Stimulated activated naive CD8-positive, alpha-beta T cell treated with anti-CD3 and anti-CD28 coated beads, Interleukin-15, amount 100 ng/mL, for 72 hours (primary cell): ENCODE measurements at regions not wholly inside any gene's neighbourhood (a gene's known extent, or its start where the extent isn't known, plus 50 kb on each side); places are given as distances from the start of the nearest gene placed in this dataset.

Experiments used
- ATAC-seq: fragments of 150-1000 bp; cut with Tn5 transposase; 2 replicates; pipeline ENCODE4 v1.10.0; 2021; ENCODE audit warnings: mild to moderate bottlenecking, moderate library complexity
- DNase-seq, 2 donors: peaks; one replicate each; pipeline ENCODE4 v3.0.0; 2021 to 2022
- H3K27ac Mint-ChIP-seq, 2 donors: one replicate each; pipeline ENCODE4 v1.8.0; 2022; ENCODE audit warnings: mild to moderate bottlenecking in 2 of 2, mixed read lengths in 2 of 2, moderate library complexity in 2 of 2
- H3K27me3 Mint-ChIP-seq: one replicate; pipeline ENCODE4 v1.8.0; 2022; ENCODE audit warnings: mixed read lengths
- H3K4me1 Mint-ChIP-seq: one replicate; pipeline ENCODE4 v1.8.0; 2022; ENCODE audit warnings: mild to moderate bottlenecking, mixed read lengths
- H3K4me3 Mint-ChIP-seq, 2 donors: one replicate each; pipeline ENCODE4 v1.8.0; 2022; ENCODE audit warnings: mild to moderate bottlenecking in 2 of 2, mixed read lengths in 2 of 2, moderate library complexity in 1 of 2
- H3K9me3 Mint-ChIP-seq, 2 donors: one replicate each; pipeline ENCODE4 v1.8.0; 2022; ENCODE audit warnings: mixed read lengths in 2 of 2

DNA sequence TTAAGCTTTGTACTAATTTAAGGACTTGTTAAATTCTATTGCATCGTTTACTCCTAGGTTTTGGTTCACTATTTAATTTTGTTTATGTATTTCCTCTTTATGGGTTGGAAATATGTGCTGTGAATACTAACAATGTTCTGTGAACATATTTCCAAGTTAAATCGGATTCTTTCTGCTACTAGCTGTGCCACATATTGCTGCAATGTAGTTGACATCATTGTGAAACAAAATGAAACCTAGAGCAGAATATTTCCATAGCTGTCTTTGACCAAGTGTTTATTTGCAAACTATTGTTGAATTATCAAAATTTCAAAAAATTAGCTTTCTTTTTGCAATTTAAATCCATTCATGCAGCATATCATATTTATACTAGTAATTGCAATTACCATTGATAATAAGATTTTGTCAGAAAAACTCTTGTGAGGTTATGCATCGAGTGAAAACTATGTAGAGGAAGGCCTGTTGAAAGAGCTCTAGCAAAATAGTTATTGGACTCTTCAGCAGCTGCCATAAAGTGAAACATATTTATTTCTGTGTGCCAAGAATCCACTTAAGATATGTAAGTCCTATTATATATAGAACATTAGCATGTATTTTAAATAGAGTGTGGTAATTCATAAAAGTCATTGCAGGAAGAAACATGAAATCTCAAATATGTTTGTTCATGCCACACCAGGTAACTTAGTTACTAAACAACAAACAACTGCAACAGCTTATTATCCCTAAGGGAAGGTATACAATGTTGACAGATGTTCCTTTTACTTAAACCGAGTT, 575.1 kb downstream of the SLITRK6 start:
- H3K27ac Mint-ChIP-seq = no peak overlapping the region
- no peaks in the 10 kb centered on the region for H3K4me1 Mint-ChIP-seq
- no peaks in the 10 kb centered on the region for H3K27me3 Mint-ChIP-seq
- peaks cover 4 to 8% of the 10 kb centered on the region in 2 donors for H3K9me3 Mint-ChIP-seq
- ATAC-seq (no peak), DNase-seq (no peak)
- no peak overlapping the region for H3K4me3 Mint-ChIP-seq

DNA sequence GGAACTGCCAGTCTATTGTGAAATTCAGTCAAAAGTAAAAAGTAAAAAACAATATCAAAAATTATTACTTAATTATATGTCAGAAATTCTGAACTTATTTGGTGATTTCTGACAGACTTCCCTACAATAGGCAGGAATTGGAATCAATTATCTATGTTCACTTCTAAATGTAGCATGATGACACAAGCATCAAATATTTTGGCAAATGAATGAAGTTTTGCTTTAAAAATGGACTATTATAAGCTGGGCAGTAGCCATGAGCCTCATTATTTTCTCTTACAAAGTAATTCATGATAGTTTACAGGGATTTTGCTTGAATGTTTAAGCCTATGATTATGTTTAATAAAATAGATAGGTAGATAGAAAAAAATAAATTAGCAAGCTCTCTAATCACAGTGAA, 582.6 kb downstream of the SLITRK6 start:
- Mint-ChIP-seq H3K4me3 (no peak overlapping the region), H3K27me3 (no peaks in the 10 kb centered on the region), H3K27ac (no peak overlapping the region), H3K9me3 (peaks cover 0 to 8% of the 10 kb centered on the region in 2 donors), H3K4me1 (no peaks in the 10 kb centered on the region)
- ATAC-seq (no peak), DNase-seq (no peak)

GRCh38 chr13:85212692-85213091, 586.5 kb downstream of the SLITRK6 start:
- Mint-ChIP-seq H3K4me3 (no peak overlapping the region), H3K27me3 (no peaks in the 10 kb centered on the region), H3K9me3 (peaks cover 0 to 4% of the 10 kb centered on the region in 2 donors), H3K4me1 (no peaks in the 10 kb centered on the region), H3K27ac (no peak overlapping the region)
- DNase-seq (no peak), ATAC-seq (no peak)

DNA sequence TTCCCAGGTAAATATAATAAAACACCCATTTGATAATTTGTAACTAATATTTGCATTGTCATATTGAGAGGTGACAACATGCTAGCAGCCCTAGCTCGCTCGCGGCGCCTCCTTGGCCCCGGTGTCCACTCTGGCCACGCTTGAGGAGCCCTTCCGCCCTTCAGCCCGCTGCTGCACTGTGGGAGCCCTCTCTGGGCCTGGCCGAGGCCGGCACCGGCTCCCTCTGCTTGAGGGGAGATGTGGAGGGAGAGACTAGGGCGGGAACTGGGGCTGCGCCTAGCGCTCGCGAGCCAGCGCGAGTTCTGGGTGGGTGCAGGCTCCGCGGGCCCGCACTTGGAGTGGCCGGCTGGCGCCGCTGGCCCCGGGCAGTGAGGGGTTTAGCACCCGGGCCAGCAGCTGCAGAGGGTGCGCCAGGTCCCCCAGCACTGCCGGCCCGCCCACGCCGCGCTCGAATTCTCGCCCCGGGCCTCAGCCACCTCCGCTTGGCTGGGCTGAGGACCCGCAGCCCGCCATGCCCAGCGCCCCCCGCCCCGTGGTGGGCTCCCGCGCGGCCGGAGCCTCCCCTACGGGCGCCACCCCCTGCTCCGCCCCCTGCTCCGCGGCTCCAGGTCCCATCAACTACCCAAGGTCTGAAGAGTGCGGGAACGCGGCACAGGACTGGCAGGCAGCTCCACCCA, 594.4 kb downstream of the SLITRK6 start:
- Mint-ChIP-seq H3K4me1 (no peaks in the 10 kb centered on the region), H3K4me3 (no peak overlapping the region), H3K9me3 (peaks cover 3 to 14% of the 10 kb centered on the region in 2 donors), H3K27ac (no peak overlapping the region), H3K27me3 (no peaks in the 10 kb centered on the region)
- ATAC-seq (peak; percentile 56), DNase-seq (no peak)

- Mint-ChIP-seq H3K27me3 (no peaks in the 10 kb centered on the region), H3K4me3 (no peak overlapping the region), H3K9me3 (peaks cover 8 to 17% of the 10 kb centered on the region in 2 donors), H3K4me1 (no peaks in the 10 kb centered on the region), H3K27ac (no peak overlapping the region)
- ATAC-seq (no peak), DNase-seq (no peak)
Observed at GRCh38 chr13:85197431-85197830, 601.8 kb downstream of the SLITRK6 start.

GRCh38 chr13:85194482-85194881, 604.7 kb downstream of the SLITRK6 start:
- Mint-ChIP-seq H3K4me3 (no peak overlapping the region), H3K4me1 (no peaks in the 10 kb centered on the region), H3K27ac (no peak overlapping the region), H3K9me3 (peaks cover 8 to 11% of the 10 kb centered on the region in 2 donors), H3K27me3 (no peaks in the 10 kb centered on the region)
- DNase-seq (no peak), ATAC-seq (no peak)

DNA sequence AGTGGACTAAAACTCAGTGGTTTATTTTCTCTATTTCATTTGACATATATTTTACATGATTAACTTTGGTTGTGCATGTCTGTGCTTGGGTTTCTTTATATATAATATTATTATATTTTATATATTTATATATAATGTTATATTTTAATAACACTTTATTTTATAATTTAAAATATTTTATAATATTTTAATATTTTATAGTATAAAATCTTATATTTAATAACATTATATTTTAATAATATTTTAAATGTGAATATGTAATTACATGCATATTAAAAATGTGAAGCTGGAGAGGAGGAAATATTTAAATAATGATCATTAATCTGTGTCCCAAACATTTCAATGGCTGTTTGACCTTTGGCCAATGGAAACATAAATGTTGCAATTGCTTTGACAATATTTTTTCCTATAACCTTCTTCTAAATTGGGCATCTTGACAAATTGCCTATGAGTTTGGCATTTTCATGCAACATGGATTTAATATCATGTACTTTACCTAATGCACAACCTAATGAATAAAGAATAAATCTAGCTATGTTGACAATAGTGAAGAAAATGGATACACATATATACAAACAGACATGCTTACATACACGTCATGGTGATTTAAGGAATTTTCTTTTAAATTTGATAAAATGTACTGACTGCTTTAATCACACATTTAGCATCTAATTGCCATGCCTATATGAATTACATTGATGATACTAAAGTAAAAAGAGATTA, 607.1 kb downstream of the SLITRK6 start:
- Mint-ChIP-seq H3K9me3 (peaks cover 5 to 7% of the 10 kb centered on the region in 2 donors), H3K4me3 (no peak overlapping the region), H3K27ac (no peak overlapping the region), H3K4me1 (no peaks in the 10 kb centered on the region), H3K27me3 (no peaks in the 10 kb centered on the region)
- ATAC-seq = no peak
- DNase-seq = no peak

DNA sequence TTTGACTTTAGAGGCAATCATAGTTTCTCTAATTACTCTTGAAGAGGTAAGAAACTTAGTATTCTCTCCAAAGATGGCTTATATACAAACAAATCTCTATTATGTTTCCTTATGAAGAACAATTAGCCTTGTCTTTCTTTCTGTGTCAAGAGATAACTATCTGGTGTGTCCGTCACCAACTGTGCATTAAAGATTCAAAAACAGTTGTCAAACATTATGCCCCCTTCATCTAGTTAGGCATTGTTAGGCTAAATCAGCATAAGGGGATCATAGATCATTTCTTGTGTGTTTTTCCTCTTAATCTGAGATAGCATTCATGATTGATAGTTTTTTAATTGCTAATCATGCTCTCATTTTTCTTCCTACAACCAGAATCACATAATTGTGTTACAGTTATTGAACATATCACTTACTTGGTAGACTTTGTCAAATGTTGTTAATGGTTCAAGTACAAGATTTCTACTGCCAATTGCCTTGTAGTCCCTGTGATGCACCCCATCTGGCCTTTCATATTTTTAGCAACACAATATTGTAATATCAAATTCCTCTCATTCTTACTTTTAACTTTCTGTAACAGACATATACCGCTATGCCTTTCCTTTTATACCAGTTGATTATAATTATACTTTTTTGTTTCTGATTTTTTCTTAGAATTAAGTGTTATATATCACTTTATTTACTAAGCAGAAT, 612.7 kb downstream of the SLITRK6 start:
- Mint-ChIP-seq H3K27ac (no peak overlapping the region), H3K4me1 (no peaks in the 10 kb centered on the region), H3K27me3 (no peaks in the 10 kb centered on the region), H3K9me3 (peaks cover 2 to 5% of the 10 kb centered on the region in 2 donors), H3K4me3 (no peak overlapping the region)
- DNase-seq = no peak
- no peak for ATAC-seq

DNA sequence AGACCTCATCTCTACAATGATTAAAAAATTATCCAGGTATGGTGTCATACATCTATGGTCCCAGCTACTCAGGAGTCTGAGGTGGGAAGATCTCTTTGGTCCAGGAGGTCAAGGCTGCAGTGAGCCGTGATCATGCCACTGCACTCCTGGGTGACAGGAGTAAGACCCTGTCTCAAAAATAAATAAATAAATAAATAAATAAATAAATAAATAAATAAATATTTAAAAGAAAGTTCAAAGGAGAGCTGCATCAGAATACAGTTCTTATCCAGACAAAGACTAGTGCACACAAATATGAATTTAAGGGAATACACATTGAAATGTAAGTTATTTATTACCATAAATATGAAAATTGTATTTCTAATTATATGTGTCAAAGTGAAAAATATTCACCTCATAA, 624.9 kb downstream of the SLITRK6 start:
- Mint-ChIP-seq H3K27me3 (no peaks in the 10 kb centered on the region), H3K4me3 (no peak overlapping the region), H3K4me1 (no peaks in the 10 kb centered on the region), H3K27ac (no peak overlapping the region), H3K9me3 (peaks cover 15 to 17% of the 10 kb centered on the region in 2 donors)
- no peak for ATAC-seq
- DNase-seq = no peak

DNA sequence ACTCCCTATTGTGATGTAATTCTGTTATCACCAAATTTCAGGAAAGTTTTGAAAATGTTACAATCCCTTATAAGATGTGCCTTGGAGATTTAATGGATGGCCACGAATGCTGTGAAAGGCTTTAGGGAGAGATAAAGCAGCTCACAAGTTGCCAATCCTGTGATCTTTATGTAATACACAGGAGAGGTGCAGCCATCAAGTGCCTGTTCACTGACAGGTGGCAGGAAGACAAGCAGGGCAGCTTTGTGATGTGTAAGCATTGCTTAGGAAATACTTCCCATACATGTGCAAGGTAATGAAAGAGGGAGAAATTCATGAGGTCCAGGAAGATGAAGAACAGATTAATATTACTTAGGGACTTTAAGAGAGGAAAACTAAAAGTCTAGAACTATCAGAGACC, 628.8 kb downstream of the SLITRK6 start:
- DNase-seq (no peak), ATAC-seq (no peak)
- Mint-ChIP-seq H3K9me3 (peaks cover 0 to 10% of the 10 kb centered on the region in 2 donors), H3K4me3 (no peak overlapping the region), H3K4me1 (no peaks in the 10 kb centered on the region), H3K27me3 (no peaks in the 10 kb centered on the region), H3K27ac (no peak overlapping the region)

GRCh38 chr13:85166891-85167290, 632.3 kb downstream of the SLITRK6 start:
- DNase-seq (no peak), ATAC-seq (no peak)
- no peaks in the 10 kb centered on the region for H3K27me3 Mint-ChIP-seq
- H3K9me3 Mint-ChIP-seq = peaks cover 11 to 19% of the 10 kb centered on the region in 2 donors
- no peak overlapping the region for H3K27ac Mint-ChIP-seq
- H3K4me3 Mint-ChIP-seq = no peak overlapping the region
- H3K4me1 Mint-ChIP-seq = no peaks in the 10 kb centered on the region

GRCh38 chr13:85163063-85163462, 636.2 kb downstream of the SLITRK6 start:
- Mint-ChIP-seq H3K4me3 (no peak overlapping the region), H3K27me3 (no peaks in the 10 kb centered on the region), H3K4me1 (no peaks in the 10 kb centered on the region), H3K9me3 (peaks cover 11 to 14% of the 10 kb centered on the region in 2 donors), H3K27ac (no peak overlapping the region)
- no peak for ATAC-seq
- no peak for DNase-seq

- no peaks in the 10 kb centered on the region for H3K9me3 Mint-ChIP-seq
- DNase-seq (no peak), ATAC-seq (no peak)
- peak overlapping the region in 1 of 2 donors; percentile 9 for H3K27ac Mint-ChIP-seq
- no peaks in the 10 kb centered on the region for H3K27me3 Mint-ChIP-seq
- no peak overlapping the region for H3K4me3 Mint-ChIP-seq
- no peaks in the 10 kb centered on the region for H3K4me1 Mint-ChIP-seq
Observed at GRCh38 chr13:85148009-85148408, 651.2 kb downstream of the SLITRK6 start.

- DNase-seq (no peak), ATAC-seq (no peak)
- Mint-ChIP-seq H3K27me3 (no peaks in the 10 kb centered on the region), H3K4me1 (no peaks in the 10 kb centered on the region), H3K9me3 (peaks cover 0 to 17% of the 10 kb centered on the region in 2 donors), H3K27ac (no peak overlapping the region), H3K4me3 (no peak overlapping the region)
Observed at GRCh38 chr13:85142351-85142927, 656.8 kb downstream of the SLITRK6 start.

DNA sequence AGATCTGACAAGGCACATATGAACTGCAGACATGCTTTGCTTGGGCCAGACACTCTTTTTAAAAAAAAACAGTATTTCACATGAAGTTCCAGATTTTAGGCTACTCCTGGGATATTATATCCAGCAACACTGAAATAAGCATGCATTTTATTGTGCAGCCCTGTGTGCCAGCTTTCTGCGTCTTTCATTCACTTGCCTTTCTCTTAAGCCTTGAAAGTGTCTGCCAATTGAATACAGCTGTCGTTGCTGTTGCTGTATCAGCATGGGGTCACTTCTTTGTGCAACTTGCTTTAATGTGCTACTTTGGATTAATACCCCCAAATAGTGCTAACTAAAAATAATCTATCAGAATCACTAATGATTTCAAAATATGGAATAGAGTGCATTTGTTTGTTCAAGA, 657.8 kb downstream of the SLITRK6 start:
- Mint-ChIP-seq H3K27ac (no peak overlapping the region), H3K27me3 (no peaks in the 10 kb centered on the region), H3K4me3 (no peak overlapping the region), H3K4me1 (no peaks in the 10 kb centered on the region), H3K9me3 (peaks cover 0 to 17% of the 10 kb centered on the region in 2 donors)
- DNase-seq = no peak
- no peak for ATAC-seq
